H1 (cell line): ENCODE measurements at regions not wholly inside any gene's neighbourhood (a gene's known extent, or its start where the extent isn't known, plus 50 kb on each side); places are given as distances from the start of the nearest gene placed in this dataset.

Source experiments
- CTCF ChIA-PET: fragments of 300-600 bp; sonication (Branson Sonifier 250); formaldehyde crosslinking; loops from one replicate; lab custom pipeline; 2021; ENCODE audit not compliant: partially characterized antibody; lab: Charles Lee
- POLR2A ChIA-PET: fragments of 300-600 bp; sonication (Branson Sonifier 250); formaldehyde crosslinking; loops from one replicate; lab custom pipeline; 2021; ENCODE audit warnings: inconsistent platforms; ENCODE audit not compliant: partially characterized antibody; lab: Charles Lee
- DNase-seq, 2 experiments: peaks; one replicate each; pipeline versions ENCODE4 v3.0.0 to v3.0.0-alpha.2; 2010 to 2022; ENCODE audit warnings: low spot score in 2 of 2, low read depth in 1 of 2, mixed read lengths in 1 of 2
- FAIRE-seq: peaks from 2 replicates; lab custom pipeline; 2011; peaks lifted over from hg19 to GRCh38; lab: Jason Lieb, UNC
- H2AFZ ChIP-seq: 2 replicates; pipeline ENCODE4 v1.8.1; 2012; ENCODE audit warnings: low read length, inconsistent platforms
- H2AK5ac ChIP-seq: 2 replicates; pipeline ENCODE4 v1.6.1; 2013; ENCODE audit warnings: low read depth, low read length
- H2BK120ac ChIP-seq: replicated peaks from 2 replicates; pipeline ENCODE3; 2013; ENCODE audit warnings: low read depth, low read length, inconsistent platforms
- H2BK12ac ChIP-seq: 2 replicates; pipeline ENCODE4 v1.6.1; 2013; ENCODE audit warnings: low read depth, low read length
- H2BK15ac ChIP-seq: 2 replicates; pipeline ENCODE4 v1.6.1; 2013; ENCODE audit warnings: low read length
- H2BK20ac ChIP-seq: 2 replicates; pipeline ENCODE4 v1.6.1; 2013; ENCODE audit warnings: low read length
- H2BK5ac ChIP-seq: 2 replicates; pipeline ENCODE4 v1.6.1; 2013; ENCODE audit warnings: low read depth, low read length
- H3K14ac ChIP-seq: 2 replicates; pipeline ENCODE4 v1.6.1; 2013; ENCODE audit warnings: inconsistent platforms; ENCODE audit not compliant: insufficient read length
- H3K18ac ChIP-seq: 2 replicates; pipeline ENCODE4 v1.6.1; 2013; ENCODE audit warnings: low read length; ENCODE audit errors: extremely low read depth
- H3K23ac ChIP-seq: 2 replicates; pipeline ENCODE4 v1.6.1; 2013; ENCODE audit warnings: inconsistent platforms; ENCODE audit not compliant: insufficient read length
- H3K23me2 ChIP-seq: 2 replicates; pipeline ENCODE4 v1.6.1; 2013; ENCODE audit warnings: low read depth, low read length
- H3K27ac ChIP-seq: 2 replicates; pipeline ENCODE4 v1.6.1; 2011; ENCODE audit warnings: low read depth, low read length, inconsistent platforms
- H3K27me3 ChIP-seq, 4 experiments: replicated peaks in 1 of 4; 1 replicate in 1 of 4; 2 replicates in 3 of 4; pipeline versions ENCODE4 v1.6.1 to v1.8.1; 2011 to 2013; ENCODE audit warnings: low read length in 3 of 4, mild to moderate bottlenecking in 3 of 4, inconsistent platforms in 2 of 4, mixed read lengths in 2 of 4, moderate library complexity in 1 of 4; ENCODE audit not compliant: control insufficient read depth in 3 of 4, insufficient read depth in 3 of 4; ENCODE audit errors: extremely low read depth in 1 of 4
- H3K36me3 ChIP-seq, 4 experiments: 2 replicates each; pipeline versions ENCODE4 v1.6.1 to v1.8.1; 2011 to 2013; ENCODE audit warnings: mild to moderate bottlenecking in 4 of 4, low read length in 3 of 4, moderate library complexity in 2 of 4, control low read depth in 1 of 4, inconsistent platforms in 1 of 4; ENCODE audit not compliant: insufficient read depth in 4 of 4, control insufficient read depth in 2 of 4
- H3K4ac ChIP-seq: replicated peaks from 2 replicates; pipeline ENCODE3; 2013; ENCODE audit warnings: low read length, low read depth, mixed read lengths, inconsistent platforms; ENCODE audit not compliant: insufficient read length
- H3K4me1 ChIP-seq, 4 experiments: replicated peaks in 1 of 4; 1 replicate in 1 of 4; 2 replicates in 3 of 4; pipeline versions ENCODE4 v1.6.1 to v1.8.1; 2011 to 2013; ENCODE audit warnings: low read length in 3 of 4, inconsistent platforms in 2 of 4, mixed read lengths in 1 of 4; ENCODE audit not compliant: insufficient read depth in 4 of 4, control insufficient read depth in 3 of 4
- H3K4me2 ChIP-seq, 2 experiments: 2 replicates each; pipeline versions ENCODE4 v1.6.1 to v1.8.1; 2011 to 2013; ENCODE audit warnings: low read depth in 2 of 2, low read length in 2 of 2, control low read depth in 1 of 2, inconsistent platforms in 1 of 2, mild to moderate bottlenecking in 1 of 2; ENCODE audit not compliant: insufficient read depth in 1 of 2
- H3K4me3 ChIP-seq, 4 experiments: fragments of 200-600, 300-600 bp in 1 of 4; sonication (generic), shearing (Covaris generic), sonication (Bioruptor Twin) in 1 of 4; 2 replicates each; pipeline versions ENCODE4 v1.5.1 to v1.8.1; 2011 to 2016; ENCODE audit warnings: low read length in 4 of 4, low read depth in 3 of 4, control low read depth in 2 of 4, inconsistent platforms in 2 of 4, mild to moderate bottlenecking in 2 of 4, mixed read lengths in 1 of 4, moderate library complexity in 1 of 4; ENCODE audit not compliant: insufficient read depth in 2 of 4; ENCODE audit errors: extremely low read depth in 1 of 4
- H3K56ac ChIP-seq: replicated peaks from 2 replicates; pipeline ENCODE3; 2013; ENCODE audit warnings: low read depth, mild to moderate bottlenecking, mixed read lengths, low read length, inconsistent platforms; ENCODE audit not compliant: insufficient read length
- H3K79me1 ChIP-seq: 2 replicates; pipeline ENCODE4 v1.6.1; 2013; ENCODE audit warnings: low read depth, low read length, control low read depth
- H3K79me2 ChIP-seq, 2 experiments: 2 replicates each; pipeline versions ENCODE4 v1.6.1 to v1.8.1; 2012 to 2013; ENCODE audit warnings: low read length in 2 of 2, mild to moderate bottlenecking in 2 of 2, inconsistent platforms in 1 of 2; ENCODE audit not compliant: insufficient read depth in 2 of 2, control insufficient read depth in 1 of 2
- H3K9ac ChIP-seq, 4 experiments: replicated peaks in 1 of 4; 1 replicate in 1 of 4; 2 replicates in 3 of 4; pipeline versions ENCODE4 v1.6.1 to v1.8.1; 2011 to 2013; ENCODE audit warnings: low read depth in 3 of 4, low read length in 3 of 4, control low read depth in 2 of 4, mild to moderate bottlenecking in 2 of 4, moderate library complexity in 2 of 4, inconsistent platforms in 1 of 4; ENCODE audit errors: extremely low read depth in 1 of 4
- H3K9me3 ChIP-seq, 2 experiments: 2 replicates each; pipeline versions ENCODE4 v1.6.1 to v1.8.1; 2012 to 2013; ENCODE audit warnings: mild to moderate bottlenecking in 2 of 2, moderate library complexity in 2 of 2, control low read depth in 1 of 2, inconsistent platforms in 1 of 2, low read depth in 1 of 2, low read length in 1 of 2, mixed read lengths in 1 of 2; ENCODE audit not compliant: insufficient read depth in 2 of 2
- H4K20me1 ChIP-seq, 2 experiments: replicated peaks in 1 of 2; 2 replicates each; pipeline versions ENCODE3 to v1.8.1; 2011 to 2013; ENCODE audit warnings: inconsistent platforms in 2 of 2, low read length in 2 of 2, mild to moderate bottlenecking in 1 of 2; ENCODE audit not compliant: insufficient read depth in 2 of 2, control insufficient read depth in 1 of 2
- H4K5ac ChIP-seq: 2 replicates; pipeline ENCODE4 v1.6.1; 2013; ENCODE audit warnings: low read length, low read depth, mixed read lengths, inconsistent platforms; ENCODE audit not compliant: insufficient read length
- H4K8ac ChIP-seq: 2 replicates; pipeline ENCODE4 v1.8.0; 2013; ENCODE audit warnings: mild to moderate bottlenecking, moderate library complexity, low read length, inconsistent platforms; ENCODE audit not compliant: insufficient read depth; ENCODE audit errors: extremely low read depth
- H4K91ac ChIP-seq: replicated peaks from 2 replicates; pipeline ENCODE3; 2013; ENCODE audit warnings: low read length, mixed read lengths, inconsistent platforms; ENCODE audit not compliant: insufficient read length
- CTBP2 ChIP-seq: IDR thresholded peaks from 2 replicates; pipeline ENCODE4 v1.7.0; 2011; ENCODE audit warnings: borderline replicate concordance, mild to moderate bottlenecking, moderate library complexity, mixed read lengths, low read length; ENCODE audit not compliant: insufficient read depth, insufficient read length
- EZH2 ChIP-seq: fragments of 200-600 bp; sonication (generic); IDR thresholded peaks from 2 replicates; pipeline ENCODE4 v1.7.1; 2012; ENCODE audit warnings: low read depth, mild to moderate bottlenecking, moderate library complexity, low read length, inconsistent platforms; ENCODE audit not compliant: severe bottlenecking
- HDAC6 ChIP-seq: IDR thresholded peaks from one replicate; pipeline ENCODE4 v1.7.1; 2012; ENCODE audit warnings: low read depth, mild to moderate bottlenecking, inconsistent platforms, low read length, moderate library complexity
- JUND ChIP-seq: IDR thresholded peaks from 2 replicates; pipeline ENCODE4 v1.6.1; 2011; ENCODE audit warnings: mild to moderate bottlenecking, improper control_type of control experiment, low read length
- KDM4A ChIP-seq: IDR thresholded peaks from one replicate; pipeline ENCODE4 v1.7.1; 2012; ENCODE audit warnings: low read depth, mild to moderate bottlenecking, moderate library complexity, low read length, inconsistent platforms; ENCODE audit not compliant: severe bottlenecking
- POLR2AphosphoS5 ChIP-seq: IDR thresholded peaks from 2 replicates; pipeline ENCODE4 v1.6.1; 2011; ENCODE audit warnings: low read depth, low read length
- POU5F1 ChIP-seq: IDR thresholded peaks from 2 replicates; pipeline ENCODE4 v1.6.1; 2011; ENCODE audit warnings: low read depth, mild to moderate bottlenecking, low read length, moderate library complexity
- SIN3A ChIP-seq, 2 experiments: IDR thresholded peaks in 1 of 2; conservative IDR thresholded peaks in 1 of 2; 2 replicates each; pipeline ENCODE4 v1.6.1; 2011 to 2012; ENCODE audit warnings: low read length in 2 of 2, improper control_type of control experiment in 1 of 2, low read depth in 1 of 2, mild to moderate bottlenecking in 1 of 2
- SP2 ChIP-seq: IDR thresholded peaks from 2 replicates; pipeline ENCODE4 v1.6.1; 2012; ENCODE audit warnings: mild to moderate bottlenecking, low read length, inconsistent platforms
- SRF ChIP-seq: IDR thresholded peaks from 2 replicates; pipeline ENCODE4 v1.6.1; 2011; ENCODE audit warnings: mild to moderate bottlenecking, low read depth, low read length, moderate library complexity
- TAF1 ChIP-seq: IDR thresholded peaks from 2 replicates; pipeline ENCODE4 v1.6.1; 2011; ENCODE audit warnings: mild to moderate bottlenecking, low read depth, low read length
- TAF7 ChIP-seq: optimal IDR thresholded peaks from 2 replicates; pipeline ENCODE3; 2011; ENCODE audit warnings: low read depth, mild to moderate bottlenecking, inconsistent platforms, low read length, moderate library complexity, borderline replicate concordance
- WGBS, 2 experiments: shearing (Covaris generic) in 1 of 2; methylation state at CpG; one replicate each; pipeline versions ENCODE4 v1.1.6 to v1.1.7; 2013 to 2015; ENCODE audit warnings: low lambda C conversion rate in 2 of 2, mixed read lengths in 2 of 2, inconsistent platforms in 1 of 2, low coverage in 1 of 2, missing lambda C conversion rate in 1 of 2; ENCODE audit not compliant: insufficient replicate concordance in 2 of 2, insufficient coverage in 1 of 2, insufficient read length in 1 of 2; ENCODE audit errors: extremely low coverage in 1 of 2, missing lambda C conversion rate in 1 of 2; 5-methylcytosine and 5-hydroxymethylcytosine counted together
- TF ChIP-seq, protein P1 (sequence below): IDR thresholded peaks from 2 replicates; pipeline ENCODE4 v1.6.1; 2012; ENCODE audit warnings: inconsistent platforms

DNA sequence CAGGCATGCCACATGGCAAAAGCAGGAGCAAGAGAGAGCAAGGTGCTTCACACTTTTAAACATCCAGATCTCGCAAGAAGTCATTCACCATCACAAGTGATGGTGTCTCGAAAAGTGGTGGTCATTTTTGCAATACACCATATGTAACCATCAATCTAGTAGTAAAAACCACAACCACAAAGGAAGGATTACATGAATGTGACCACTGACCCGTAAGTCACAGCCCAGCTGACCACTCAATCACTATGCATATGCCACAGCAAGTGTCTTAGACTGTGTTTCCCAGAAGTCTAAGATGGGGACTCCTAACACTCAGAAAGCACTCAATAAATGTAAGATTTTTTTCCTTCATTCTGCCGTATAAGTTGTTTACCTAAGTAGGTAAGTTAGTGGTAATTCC, 76.9 kb downstream of the FH start:
- no peak overlapping the region for H2BK15ac ChIP-seq
- no peak overlapping the region for H2BK20ac ChIP-seq
- H3K9ac ChIP-seq: no peak overlapping the region
- H3K27me3 ChIP-seq: no peaks in the 10 kb centered on the region; a peak in 1 of 7 replicates
- DNase-seq (no peak), FAIRE-seq (no peak)
- 96% methylated on average over 4 of the region's 4 CpGs; no CpG with 5 or more reads in 1 of the 2 experiments for WGBS, 2 experiments
- H3K79me1 ChIP-seq: no peaks in the 10 kb centered on the region
- H3K4me2 ChIP-seq: no peak overlapping the region
- no peak overlapping the region for H2BK120ac ChIP-seq
- POLR2A ChIA-PET: no interaction called here
- CTCF ChIA-PET: no interaction called here
- peaks cover 0 to 6% (median 3%) of the 10 kb centered on the region in 4 experiments; a peak in 3 of 7 replicates for H3K4me1 ChIP-seq
- H2AFZ ChIP-seq: no peak overlapping the region
- no peak overlapping the region for H3K23ac ChIP-seq
- no peaks in the 10 kb centered on the region for H3K79me2 ChIP-seq
- H3K23me2 ChIP-seq: no peaks in the 10 kb centered on the region
- no peak overlapping the region for H3K56ac ChIP-seq
- H3K14ac ChIP-seq: no peak overlapping the region
- no peak overlapping the region for H3K18ac ChIP-seq
- no peak overlapping the region for H2AK5ac ChIP-seq
- no peak overlapping the region for H3K27ac ChIP-seq
- no peak overlapping the region for H3K4me3 ChIP-seq
- H2BK5ac ChIP-seq: no peak overlapping the region
- no peak for TF ChIP-seq TAF7
- TF ChIP-seq CTBP2: no peak
- no peak for TF ChIP-seq HDAC6
- no peak for TF ChIP-seq SIN3A (conservative IDR thresholded peaks at IDR 0.05 in 1 of 2, IDR thresholded peaks at IDR 0.05 in 1 of 2; ENCODE audit: low read depth in 1 of 2, low read length in 2 of 2)
- no peak for TF ChIP-seq EZH2
- TF ChIP-seq KDM4A: no peak
- no peak for TF ChIP-seq SP2
- TF ChIP-seq TAF1: no peak
- no peak for TF ChIP-seq SRF
- no peak for TF ChIP-seq JUND
- TF ChIP-seq, protein P1, sequence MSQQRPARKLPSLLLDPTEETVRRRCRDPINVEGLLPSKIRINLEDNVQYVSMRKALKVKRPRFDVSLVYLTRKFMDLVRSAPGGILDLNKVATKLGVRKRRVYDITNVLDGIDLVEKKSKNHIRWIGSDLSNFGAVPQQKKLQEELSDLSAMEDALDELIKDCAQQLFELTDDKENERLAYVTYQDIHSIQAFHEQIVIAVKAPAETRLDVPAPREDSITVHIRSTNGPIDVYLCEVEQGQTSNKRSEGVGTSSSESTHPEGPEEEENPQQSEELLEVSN: no peak
- TF ChIP-seq POLR2AphosphoS5: no peak
- no peak for TF ChIP-seq POU5F1
- no peaks in the 10 kb centered on the region for H3K36me3 ChIP-seq
- no peak overlapping the region for H4K8ac ChIP-seq
- no peaks in the 10 kb centered on the region for H4K20me1 ChIP-seq
- no peak overlapping the region for H2BK12ac ChIP-seq
- peaks cover 7 to 10% of the 10 kb centered on the region in 2 experiments; a peak in 3 of 4 replicates for H3K9me3 ChIP-seq
- no peak overlapping the region for H3K4ac ChIP-seq
- peak overlapping the region; percentile 52 for H4K91ac ChIP-seq
- no peak overlapping the region for H4K5ac ChIP-seq
